Left ventricle myocardium superior (tissue), 1 donor: ENCODE measurements at regions not wholly inside any gene's neighbourhood (a gene's known extent, or its start where the extent isn't known, plus 50 kb on each side); places are given as distances from the start of the nearest gene placed in this dataset.
"Not testable (repeated sequence)": the region's sequence is repeated elsewhere in the genome, so short reads cannot be mapped to it uniquely, and the experiment has no call there.

ENCODE experiments used
- ATAC-seq: fragments of 200-7000 bp; cut with Tn5 transposase; one replicate; pipeline ENCODE4 v1.9.1; 2020; ENCODE audit warnings: mild to moderate bottlenecking, moderate library complexity
- DNase-seq: peaks from one replicate; pipeline ENCODE4 v3.0.0-alpha.2; 2020
- intact Hi-C: fragments of 100-400 bp; cut with micrococcal nuclease; formaldehyde crosslinking; loops from one replicate; pipeline ENCODE4 v1.11.0; 2022
- donor health status: DM: no; HTN: yes; CAD: no; lungs with severe emphysema.

GRCh38 chr3:33919312-33920120 lies 121.1 kb downstream of the PDCD6IP start:
- intact Hi-C loops, result no loop called here
- ATAC-seq, result no peak
- DNase-seq, result no peak

GRCh38 chr3:33920511-33920910 lies 122.1 kb downstream of the PDCD6IP start:
- DNase-seq (no peak), ATAC-seq (no peak)
- intact Hi-C loops, result no loop called here

GRCh38 chr3:33921608-33922007 lies 123.2 kb downstream of the PDCD6IP start:
- no peak for DNase-seq
- intact Hi-C loops, result no loop called here

GRCh38 chr3:33926998-33927605 lies 128.7 kb downstream of the PDCD6IP start:
- intact Hi-C loops, result no loop called here
- no peak for DNase-seq
- ATAC-seq, result no peak

More at GRCh38 chr3:33921608-33922007, 123.2 kb downstream of the PDCD6IP start:
- ATAC-seq, result no peak

- no peak for ATAC-seq
- DNase-seq, result no peak
- intact Hi-C loops, result no loop called here
These were observed 131.4 kb downstream of the PDCD6IP start for GRCh38 chr3:33929813-33930212.

- DNase-seq (no peak), ATAC-seq (no peak)
- intact Hi-C loops, result no loop called here
These were observed 133.1 kb downstream of the PDCD6IP start for GRCh38 chr3:33931512-33931911.

GRCh38 chr3:33932010-33932764 lies 133.8 kb downstream of the PDCD6IP start:
- no peak for ATAC-seq
- intact Hi-C loops, result no loop called here
- no peak for DNase-seq

- DNase-seq (no peak), ATAC-seq (no peak)
- intact Hi-C loops, result no loop called here
These were observed 137.9 kb downstream of the PDCD6IP start for GRCh38 chr3:33936171-33936920.

GRCh38 chr3:33936921-33937525 lies 138.6 kb downstream of the PDCD6IP start:
- intact Hi-C loops, result no loop called here
- DNase-seq, result no peak
- no peak for ATAC-seq

GRCh38 chr3:33937628-33938027 lies 139.2 kb downstream of the PDCD6IP start:
- DNase-seq (no peak), ATAC-seq (no peak)
- intact Hi-C loops, result no loop called here

- no peak for ATAC-seq
- DNase-seq, result no peak
- intact Hi-C loops, result no loop called here
These were observed 141.7 kb downstream of the PDCD6IP start for GRCh38 chr3:33940149-33940548.

- no peak for DNase-seq
- no peak for ATAC-seq
- intact Hi-C loops, result no loop called here
These were observed 142.3 kb downstream of the PDCD6IP start for GRCh38 chr3:33940736-33941135.

GRCh38 chr3:33941804-33942203 lies 143.4 kb downstream of the PDCD6IP start:
- intact Hi-C loops, result no loop called here
- ATAC-seq, result no peak
- no peak for DNase-seq

GRCh38 chr3:33942483-33943150 lies 144.2 kb downstream of the PDCD6IP start:
- no peak for DNase-seq
- intact Hi-C loops, result no loop called here
- ATAC-seq, result no peak

GRCh38 chr3:33943277-33943676 lies 144.8 kb downstream of the PDCD6IP start:
- ATAC-seq (no peak), DNase-seq (no peak)
- intact Hi-C loops, result no loop called here

- not testable (repeated sequence) for ATAC-seq, DNase-seq
These were observed 148.2 kb downstream of the PDCD6IP start for GRCh38 chr3:33946612-33947011.

GRCh38 chr3:33947272-33948195 lies 149.1 kb downstream of the PDCD6IP start:
- intact Hi-C loops, result no loop called here
- no peak for DNase-seq
- ATAC-seq, result no peak

More at GRCh38 chr3:33946612-33947011, 148.2 kb downstream of the PDCD6IP start:
- intact Hi-C loops, result not testable (repeated sequence)
